ENCODE measurements at regions not wholly inside any gene's neighbourhood (a gene's known extent, or its start where the extent isn't known, plus 50 kb on each side); places are given as distances from the start of the nearest gene placed in this dataset.

GRCh38 chr15:95825671-95826411, 504.7 kb upstream of the NR2F2 start:
- DNase-seq = no peak

DNA sequence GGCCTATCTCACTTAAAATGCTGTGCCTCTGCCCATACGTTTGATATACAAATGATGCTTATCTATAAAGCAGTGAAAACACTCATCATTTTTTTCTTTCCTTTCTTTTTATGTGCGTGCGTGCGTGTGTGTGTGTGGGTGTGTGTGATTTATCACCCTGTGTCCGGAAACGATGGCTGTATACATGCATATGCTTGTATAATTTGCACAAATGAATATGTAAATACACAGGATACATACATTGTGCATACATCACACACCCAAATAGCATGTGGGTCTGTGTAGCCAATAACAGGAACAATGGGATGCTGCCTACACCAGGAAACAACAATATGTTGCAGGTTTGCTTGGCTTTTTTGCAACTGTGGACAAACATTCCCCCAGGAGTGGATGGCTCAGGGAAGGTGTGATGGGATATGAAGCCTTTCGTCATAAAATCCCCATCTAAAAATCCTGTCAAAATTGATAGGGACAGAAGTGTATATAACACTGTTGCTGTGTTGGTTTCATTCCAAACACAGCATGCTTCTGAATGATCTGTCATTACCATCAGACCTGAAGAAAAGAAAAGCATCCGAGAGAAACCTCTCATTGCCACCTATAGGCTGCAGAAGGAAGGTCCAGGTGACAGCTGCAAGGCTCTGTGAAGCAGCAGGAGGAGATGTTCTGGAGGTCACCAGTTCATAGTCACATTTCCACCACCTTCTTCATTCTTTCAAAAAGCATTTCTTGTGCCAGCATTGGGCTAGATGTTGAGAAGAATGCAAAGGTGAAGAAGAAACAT, 503.9 kb upstream of the NR2F2 start:
- no peak for DNase-seq

- DNase-seq = no peak
These were observed 501.4 kb upstream of the NR2F2 start for GRCh38 chr15:95829062-95829461.

DNA sequence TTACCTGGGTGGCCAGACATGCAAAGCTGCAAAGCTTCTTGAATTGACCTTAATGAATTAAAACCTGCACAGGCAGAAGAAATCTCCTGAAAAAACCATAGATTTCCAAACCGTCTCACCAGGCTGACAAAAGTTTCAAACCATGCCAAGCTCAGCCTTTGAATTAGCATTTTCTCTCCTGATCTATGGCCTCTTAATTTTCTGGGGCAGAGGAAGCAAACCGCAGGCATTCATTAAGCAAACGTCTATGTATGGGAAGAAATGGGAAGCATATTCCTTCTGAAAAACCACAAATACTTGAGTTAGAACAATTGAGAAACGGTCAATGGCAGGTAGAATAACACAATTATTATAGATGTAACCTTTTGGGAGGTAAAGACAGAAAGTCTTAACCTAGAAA, 500.2 kb upstream of the NR2F2 start:
- no peak for DNase-seq

GRCh38 chr15:95832668-95833067, 497.8 kb upstream of the NR2F2 start:
- no peak for DNase-seq

- no peak for DNase-seq
These were observed 496.3 kb upstream of the NR2F2 start for GRCh38 chr15:95834028-95834804.

DNA sequence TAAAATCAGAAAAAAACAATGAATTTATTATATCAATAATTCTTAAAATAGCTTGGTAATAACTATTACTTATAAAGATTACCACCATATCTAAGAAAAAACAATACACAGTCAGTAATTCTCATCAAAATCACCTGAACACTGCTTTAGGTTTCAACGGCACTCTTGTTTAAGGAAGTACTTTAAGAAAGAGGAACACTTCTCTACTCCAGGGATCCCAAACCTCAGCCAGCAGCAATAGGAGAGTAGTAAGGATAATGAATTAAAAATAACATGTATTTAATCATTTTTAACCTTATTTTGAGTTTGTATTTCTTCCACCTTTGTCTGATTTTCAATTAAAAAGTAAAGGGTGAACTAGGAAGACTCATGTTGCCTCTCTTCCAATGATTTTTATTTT, 494.0 kb upstream of the NR2F2 start:
- no peak for DNase-seq

DNA sequence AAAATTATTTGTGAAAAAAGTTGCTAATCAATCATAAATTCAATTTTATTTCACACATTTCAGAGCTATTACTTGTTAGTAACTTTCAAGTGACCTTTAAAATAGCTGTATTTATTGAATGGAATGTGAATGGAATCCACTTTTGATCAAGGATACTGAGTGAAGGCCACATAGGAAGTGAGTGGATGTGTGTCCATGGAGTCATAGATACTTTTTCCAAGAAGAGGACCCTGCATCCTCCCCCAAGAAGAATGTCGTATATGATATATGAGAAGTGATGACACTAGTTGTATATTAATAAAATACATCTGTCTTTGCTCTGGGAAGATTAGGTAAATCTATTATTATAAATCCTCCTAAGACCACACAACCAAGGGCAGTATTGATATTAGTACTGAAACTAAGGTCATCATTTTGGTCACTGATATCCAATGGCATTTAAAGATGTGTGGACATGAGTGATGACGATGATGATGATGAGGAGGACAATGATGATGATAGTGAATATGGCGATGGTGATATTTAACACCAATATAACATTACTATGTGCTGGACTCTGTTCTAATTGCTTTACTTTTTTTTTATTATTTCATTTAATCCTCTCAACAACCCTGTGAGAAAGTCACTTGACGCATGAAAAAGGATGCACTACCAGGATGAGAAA, 493.0 kb upstream of the NR2F2 start:
- no peak for DNase-seq

GRCh38 chr15:95839367-95839782, 491.1 kb upstream of the NR2F2 start:
- no peak for DNase-seq

DNA sequence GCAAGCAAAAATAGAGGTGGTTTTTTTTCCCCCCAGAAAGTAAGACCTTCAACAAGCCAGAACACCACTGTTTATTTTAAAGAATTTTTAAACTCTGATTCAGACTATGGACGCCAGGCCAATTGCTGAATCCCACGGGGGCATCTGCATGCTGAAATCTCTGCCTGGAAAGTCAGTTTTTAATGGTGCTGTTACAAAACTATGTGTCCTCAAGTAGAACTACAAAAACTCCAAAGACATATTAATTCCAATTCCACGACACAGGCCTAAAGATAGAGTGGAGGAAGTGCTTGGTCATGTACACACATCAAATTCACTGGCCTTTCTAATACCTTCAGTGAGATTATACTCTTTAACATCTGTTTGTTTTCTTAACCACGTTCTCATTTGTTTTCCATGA, 490.5 kb upstream of the NR2F2 start:
- DNase-seq = no peak

- DNase-seq = no peak
These were observed 489.6 kb upstream of the NR2F2 start for GRCh38 chr15:95840855-95841254.

DNA sequence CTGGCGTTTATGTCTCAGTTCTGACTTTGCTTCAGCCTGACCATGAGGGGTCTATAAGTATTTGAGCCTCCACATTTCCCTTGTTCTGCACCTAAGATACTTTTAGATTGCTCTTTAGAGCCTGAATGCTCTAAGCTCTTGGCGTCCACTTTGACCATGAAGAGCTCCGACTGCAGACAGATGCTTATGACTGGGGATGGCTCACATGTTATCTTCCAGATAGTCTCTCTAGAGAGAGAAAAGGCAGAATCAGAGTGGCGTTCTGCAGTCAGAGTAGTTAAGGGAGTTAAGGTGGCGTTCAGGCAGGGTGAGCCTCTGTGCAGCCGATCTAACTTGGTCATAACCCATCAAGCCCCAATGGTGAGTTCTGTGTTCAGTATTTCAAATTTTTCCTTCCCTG, 487.9 kb upstream of the NR2F2 start:
- DNase-seq = no peak

GRCh38 chr15:95843241-95843910, 487.1 kb upstream of the NR2F2 start:
- DNase-seq = peak; percentile 81

GRCh38 chr15:95845862-95846515, 484.5 kb upstream of the NR2F2 start:
- DNase-seq = peak; percentile 90

DNA sequence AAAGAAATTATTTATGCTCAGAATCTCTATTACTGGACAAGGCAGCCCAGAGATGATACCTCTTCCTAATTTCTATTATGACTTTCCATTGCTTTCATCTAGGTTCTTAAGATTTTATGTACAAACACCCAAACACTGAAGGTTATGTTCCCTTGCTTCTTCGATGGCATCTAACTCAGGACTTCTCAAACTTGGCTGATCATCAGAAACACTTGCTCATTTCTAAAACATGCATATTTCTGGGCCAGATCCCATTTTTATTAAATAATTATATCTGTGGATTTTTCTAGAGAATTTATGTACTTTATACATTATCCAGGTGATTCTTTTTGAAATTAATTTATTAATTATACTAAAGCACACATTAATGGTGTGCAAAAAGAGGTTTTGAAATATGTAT, 482.4 kb upstream of the NR2F2 start:
- DNase-seq = no peak

DNA sequence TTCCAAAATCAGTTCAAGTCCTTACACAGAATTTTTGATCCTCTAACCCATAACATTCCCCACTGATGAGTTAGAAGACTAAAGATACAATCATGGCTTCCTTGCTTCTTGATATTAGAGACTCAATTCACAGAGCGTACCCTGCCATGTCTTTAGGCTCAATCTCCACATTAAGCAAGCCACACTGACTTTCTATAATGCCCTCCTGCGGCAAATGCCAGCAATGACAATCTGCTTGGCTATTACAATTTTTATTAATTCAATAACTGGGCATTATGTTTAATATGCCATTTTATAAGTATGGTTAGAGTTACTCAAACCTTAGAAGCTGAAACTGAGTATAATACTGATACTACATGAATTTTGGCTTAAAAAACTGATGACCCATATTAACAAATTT, 479.7 kb upstream of the NR2F2 start:
- DNase-seq = no peak

DNA sequence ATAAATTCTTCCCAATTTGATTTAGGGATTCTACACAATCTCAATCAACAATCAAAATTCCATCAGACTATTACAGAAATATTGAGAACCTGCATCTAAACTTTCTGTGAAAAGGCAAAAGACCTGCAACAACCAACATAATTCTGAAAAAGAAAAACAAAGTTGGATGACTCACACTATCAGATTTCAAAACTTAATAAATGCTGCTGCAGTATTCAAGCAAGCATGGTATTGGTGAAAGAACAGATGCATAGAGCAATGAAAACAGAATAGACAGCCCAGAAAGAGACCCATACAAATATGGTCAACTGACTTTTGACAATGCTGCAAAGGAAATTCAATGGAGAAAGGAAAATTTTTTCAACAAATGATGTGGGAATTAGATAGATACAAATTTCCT, 477.1 kb upstream of the NR2F2 start:
- no peak for DNase-seq

- no peak for DNase-seq
These were observed 473.3 kb upstream of the NR2F2 start for GRCh38 chr15:95857124-95857757.

DNA sequence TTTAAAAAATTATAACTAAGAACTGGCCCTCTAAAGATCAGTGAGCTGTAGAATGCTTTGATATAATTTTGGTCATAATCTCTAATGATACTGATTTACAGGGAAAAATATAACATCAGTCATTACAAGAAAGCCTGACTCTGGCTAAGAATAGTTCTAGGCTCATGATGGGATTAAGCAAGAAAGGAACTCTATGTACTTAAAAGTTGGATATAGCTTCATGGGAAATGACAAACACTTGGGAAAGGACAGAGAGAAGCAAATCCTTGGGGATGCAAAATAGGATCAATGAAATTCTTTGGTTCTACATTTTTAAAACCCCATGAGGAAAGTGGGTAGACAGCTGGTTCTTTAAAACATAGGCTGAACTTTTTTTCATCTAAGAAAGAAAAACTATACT, 472.7 kb upstream of the NR2F2 start:
- no peak for DNase-seq

DNA sequence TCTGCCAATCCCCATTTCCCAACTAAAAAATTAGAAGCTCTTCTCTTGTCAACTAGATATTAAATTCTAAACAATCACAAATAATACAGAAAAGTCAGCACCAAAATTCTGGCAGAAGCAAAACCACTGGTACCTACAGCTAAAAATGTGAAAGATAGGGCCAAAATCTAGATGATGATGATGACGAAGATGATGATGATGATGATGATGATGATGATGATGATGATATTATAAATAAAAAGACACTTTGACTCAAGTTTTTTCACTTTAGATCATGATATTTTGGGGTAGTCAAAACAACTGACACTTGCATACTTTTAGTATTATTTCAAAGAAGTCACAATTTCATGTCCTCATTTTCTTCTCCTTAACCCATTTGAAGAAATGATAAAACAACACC, 470.1 kb upstream of the NR2F2 start:
- DNase-seq = no peak

DNA sequence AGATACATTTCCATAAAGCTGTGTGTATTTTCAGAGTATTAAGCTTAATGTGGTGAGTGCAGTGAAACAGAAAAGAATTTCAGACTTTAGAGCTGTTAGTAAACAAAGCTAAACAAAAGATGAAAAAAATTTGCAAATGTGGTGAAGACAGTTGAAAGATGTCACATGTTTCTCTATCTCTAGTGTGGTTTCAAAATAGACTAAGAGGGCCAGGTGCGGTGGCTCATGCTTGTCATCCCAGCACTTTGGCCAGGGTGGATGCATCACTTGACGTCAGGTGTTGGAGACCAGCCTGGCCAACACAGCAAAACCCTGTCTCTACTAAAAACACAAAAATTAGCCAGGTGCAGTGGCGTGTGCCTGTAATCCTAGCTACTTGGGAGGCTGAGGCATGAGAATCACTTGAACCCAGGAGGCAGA, 466.0 kb upstream of the NR2F2 start:
- DNase-seq = no peak

All from renal pelvis (tissue), 1 donor.